VCaP (cell line): ENCODE measurements at regions not wholly inside any gene's neighbourhood (a gene's known extent, or its start where the extent isn't known, plus 50 kb on each side); places are given as distances from the start of the nearest gene placed in this dataset.

Experiments used
- H3K27ac ChIP-seq: fragments of 450-650 bp; 2 replicates; pipeline ENCODE4 v1.5.1; 2017
- CTCF ChIP-seq: fragments of 450-650 bp; conservative IDR thresholded peaks from 2 replicates; pipeline ENCODE4 v1.5.1; 2017; ENCODE audit warnings: mild to moderate bottlenecking, moderate library complexity

DNA sequence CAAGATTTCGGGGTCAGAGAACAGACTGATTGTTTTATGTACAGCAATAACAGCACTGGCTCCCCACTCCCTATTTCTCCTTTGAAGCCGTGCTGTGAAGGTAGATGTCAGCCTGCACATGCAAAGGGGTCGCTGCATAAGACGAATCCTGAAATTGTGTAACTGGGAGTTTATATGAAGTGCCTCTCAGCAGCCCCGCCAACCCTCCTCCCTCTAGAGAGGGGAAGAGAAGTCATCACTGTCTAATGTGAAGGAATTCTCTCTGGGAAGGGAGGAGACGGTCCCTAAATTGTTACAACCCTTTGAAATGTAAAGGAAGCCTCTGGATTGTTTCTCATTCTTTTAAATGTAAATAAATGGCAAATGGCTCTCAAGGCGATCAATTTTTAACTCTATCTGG lies 545.3 kb downstream of the PLA2G4A start:
- H3K27ac ChIP-seq = no peak overlapping the region
- TF ChIP-seq CTCF = no peak

DNA sequence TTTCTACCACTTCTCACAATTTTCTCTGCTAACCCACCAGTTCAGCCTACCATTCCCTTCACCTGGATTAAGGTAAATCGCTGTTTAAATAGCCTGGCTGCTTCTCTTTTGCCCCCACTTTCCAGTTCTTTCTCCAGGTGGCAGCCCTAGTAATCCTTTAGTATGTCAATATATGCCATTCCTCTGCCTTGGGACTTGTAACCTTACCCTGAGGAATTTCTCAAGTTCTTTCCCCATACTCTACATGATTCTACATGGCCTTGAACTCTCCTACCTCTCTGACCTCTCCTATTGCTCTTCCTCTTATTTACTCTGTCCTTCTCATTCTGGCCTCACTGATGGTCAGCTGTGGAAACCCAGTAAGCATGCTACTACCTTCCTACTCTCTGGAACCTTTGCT lies 546.0 kb downstream of the PLA2G4A start:
- no peak overlapping the region for H3K27ac ChIP-seq
- TF ChIP-seq CTCF = no peak

DNA sequence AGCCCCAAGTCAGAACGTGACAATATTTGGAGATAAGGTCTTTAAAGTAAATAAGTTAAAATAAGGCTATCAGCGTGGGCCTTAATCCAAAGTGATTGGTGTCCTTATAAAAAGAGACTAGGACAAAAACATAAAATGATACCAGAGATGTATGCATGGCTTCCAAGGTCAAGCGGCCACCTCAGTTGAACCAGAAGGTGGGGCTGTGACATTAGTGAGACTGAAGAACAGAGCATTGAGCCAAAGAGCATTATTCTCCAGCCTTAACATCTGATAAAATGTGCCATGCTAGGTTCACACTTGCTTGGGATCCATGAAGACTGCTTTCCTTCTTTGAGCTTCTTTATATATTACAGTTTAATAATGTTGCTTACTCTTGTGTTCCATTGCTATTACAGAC lies 554.6 kb downstream of the PLA2G4A start:
- no peak for TF ChIP-seq CTCF
- H3K27ac ChIP-seq = no peak overlapping the region

GRCh38 chr1:187384504-187384903 lies 555.8 kb downstream of the PLA2G4A start:
- no peak for TF ChIP-seq CTCF
- H3K27ac ChIP-seq = no peak overlapping the region

GRCh38 chr1:187390215-187390818 lies 561.6 kb downstream of the PLA2G4A start:
- H3K27ac ChIP-seq = no peak overlapping the region
- no peak for TF ChIP-seq CTCF

DNA sequence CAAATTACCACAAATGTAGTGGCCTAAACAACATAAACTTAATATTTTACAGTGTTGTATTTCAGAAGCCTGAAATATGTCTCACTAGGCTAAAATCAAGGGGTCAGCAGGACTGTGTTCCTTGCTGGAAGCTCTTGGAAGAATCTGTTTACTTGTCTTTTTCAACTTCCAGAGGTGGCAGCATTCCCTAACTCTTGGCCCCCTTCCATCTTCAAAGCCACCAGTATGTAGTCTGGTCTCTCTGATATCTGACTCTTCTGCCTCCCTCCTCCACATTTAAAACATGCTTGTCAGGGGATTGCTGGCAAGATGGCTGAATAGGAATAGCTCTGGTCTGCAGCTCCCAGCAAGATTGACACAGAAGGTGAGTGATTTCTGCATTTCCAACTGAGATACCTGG lies 567.5 kb downstream of the PLA2G4A start:
- H3K27ac ChIP-seq = no peak overlapping the region
- no peak; the same call in 1 of the 2 replicates for TF ChIP-seq CTCF

- TF ChIP-seq CTCF = no peak
Measured at GRCh38 chr1:187396929-187397796, 568.4 kb downstream of the PLA2G4A start.

More at GRCh38 chr1:187396929-187397796, 568.4 kb downstream of the PLA2G4A start:
- no peak overlapping the region for H3K27ac ChIP-seq
